ENCODE measurements at regions not wholly inside any gene's neighbourhood (a gene's known extent, or its start where the extent isn't known, plus 50 kb on each side); places are given as distances from the start of the nearest gene placed in this dataset.

DNA sequence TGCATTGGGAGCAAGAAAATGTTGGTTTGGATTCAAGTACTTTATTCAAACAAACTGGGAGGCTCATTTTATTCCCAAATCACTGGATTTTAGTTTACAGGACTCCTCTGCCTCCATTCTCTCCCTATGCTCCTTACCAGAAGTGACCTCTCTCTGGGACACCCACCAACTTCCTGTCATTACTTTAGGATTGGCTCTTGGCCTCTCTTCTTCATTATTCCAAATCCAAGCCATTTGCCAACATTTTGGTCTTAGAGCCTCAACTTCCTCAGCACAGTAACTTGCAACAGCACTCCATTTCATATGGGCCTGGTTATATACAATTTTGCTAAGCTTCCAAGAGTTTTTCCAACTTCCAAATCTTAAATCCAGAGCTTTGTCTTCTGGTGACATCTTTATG lies 432.1 kb downstream of the NR2F2 start:
- TF ChIP-seq CTCF (IDR thresholded peaks at IDR 0.05) (no peak), POLR2A (IDR thresholded peaks at IDR 0.05) (no peak)
- Histone ChIP-seq H3K36me3 (no peaks in the 10 kb centered on the region), H3K4me3 (no peak overlapping the region), H3K27ac (no peak overlapping the region), H3K9me3 (peaks cover 0 to 10% (median 0%) of the 10 kb centered on the region in 12 donors), H3K27me3 (peaks cover 0 to 8% (median 0%) of the 10 kb centered on the region in 9 donors), H3K4me1 (no peaks in the 10 kb centered on the region)
- ATAC-seq (no peak), DNase-seq (no peak)
- intact Hi-C loops (cut with DNase I), result no loop called here

DNA sequence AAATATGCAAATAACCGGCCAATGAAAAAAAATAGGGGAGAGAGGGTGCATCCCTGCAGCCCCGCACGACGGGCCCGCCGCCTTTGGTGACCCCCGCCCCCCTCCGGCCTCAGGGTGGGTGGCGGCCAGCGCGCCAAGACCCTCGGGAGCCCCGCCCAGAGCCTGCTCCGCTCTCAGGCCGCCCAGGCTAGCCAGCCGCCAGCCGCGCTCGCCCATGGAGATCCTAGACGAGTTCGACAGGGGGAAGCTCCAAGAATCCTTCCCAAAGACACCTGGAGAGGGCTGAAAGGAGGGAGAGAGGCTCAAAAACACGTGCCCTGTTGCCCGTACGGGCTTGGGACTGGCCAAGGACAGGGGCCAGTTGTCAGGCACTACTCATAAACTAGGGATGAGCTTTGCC lies 434.0 kb downstream of the NR2F2 start:
- no peak for TF ChIP-seq CTCF (IDR thresholded peaks at IDR 0.05)
- no peak for TF ChIP-seq POLR2A (IDR thresholded peaks at IDR 0.05)
- Histone ChIP-seq H3K27ac (no peak overlapping the region), H3K36me3 (no peaks in the 10 kb centered on the region), H3K9me3 (peaks cover 0 to 2% (median 0%) of the 10 kb centered on the region in 12 donors), H3K4me3 (no peak overlapping the region), H3K4me1 (no peaks in the 10 kb centered on the region), H3K27me3 (peaks cover 0 to 8% (median 0%) of the 10 kb centered on the region in 9 donors)
- DNase-seq (no peak), ATAC-seq (no peak)
- WGBS, 4 donors, result 82 to 92% (median 88%) methylated on average over 19 to 24 of the region's 24 CpGs
- intact Hi-C loops (cut with DNase I), result no loop called here

- H3K36me3 ChIP-seq, result no peaks in the 10 kb centered on the region
- no peaks in the 10 kb centered on the region for H3K4me1 ChIP-seq
- 83 to 91% (median 87%) methylated on average over 8 of the region's 8 CpGs for WGBS, 4 donors
- H3K27ac ChIP-seq, result no peak overlapping the region
- intact Hi-C loops (cut with DNase I), result no loop called here
- TF ChIP-seq CTCF (IDR thresholded peaks at IDR 0.05) (no peak), POLR2A (IDR thresholded peaks at IDR 0.05) (no peak)
- H3K4me3 ChIP-seq, result no peak overlapping the region
- ATAC-seq (no peak), DNase-seq (no peak)
- H3K27me3 ChIP-seq, result peaks cover 0 to 8% (median 0%) of the 10 kb centered on the region in 9 donors
- no peaks in the 10 kb centered on the region for H3K9me3 ChIP-seq
Measured at GRCh38 chr15:96764946-96765345, 434.4 kb downstream of the NR2F2 start.

GRCh38 chr15:96766366-96766765 lies 435.9 kb downstream of the NR2F2 start:
- TF ChIP-seq POLR2A (IDR thresholded peaks at IDR 0.05) (no peak), CTCF (IDR thresholded peaks at IDR 0.05) (no peak)
- intact Hi-C loops (cut with DNase I), result no loop called here
- ATAC-seq (no peak), DNase-seq (no peak)
- H3K27me3 ChIP-seq, result peaks cover 0 to 13% (median 0%) of the 10 kb centered on the region in 9 donors
- WGBS, 4 donors, result 78 to 90% (median 85%) methylated on average over 4 of the region's 4 CpGs
- H3K9me3 ChIP-seq, result no peaks in the 10 kb centered on the region
- H3K36me3 ChIP-seq, result no peaks in the 10 kb centered on the region
- H3K4me1 ChIP-seq, result no peaks in the 10 kb centered on the region
- no peak overlapping the region for H3K4me3 ChIP-seq
- H3K27ac ChIP-seq, result no peak overlapping the region

Measured in heart left ventricle (tissue), 16 donors.